ENCODE measurements at regions not wholly inside any gene's neighbourhood (a gene's known extent, or its start where the extent isn't known, plus 50 kb on each side); places are given as distances from the start of the nearest gene placed in this dataset.

DNA sequence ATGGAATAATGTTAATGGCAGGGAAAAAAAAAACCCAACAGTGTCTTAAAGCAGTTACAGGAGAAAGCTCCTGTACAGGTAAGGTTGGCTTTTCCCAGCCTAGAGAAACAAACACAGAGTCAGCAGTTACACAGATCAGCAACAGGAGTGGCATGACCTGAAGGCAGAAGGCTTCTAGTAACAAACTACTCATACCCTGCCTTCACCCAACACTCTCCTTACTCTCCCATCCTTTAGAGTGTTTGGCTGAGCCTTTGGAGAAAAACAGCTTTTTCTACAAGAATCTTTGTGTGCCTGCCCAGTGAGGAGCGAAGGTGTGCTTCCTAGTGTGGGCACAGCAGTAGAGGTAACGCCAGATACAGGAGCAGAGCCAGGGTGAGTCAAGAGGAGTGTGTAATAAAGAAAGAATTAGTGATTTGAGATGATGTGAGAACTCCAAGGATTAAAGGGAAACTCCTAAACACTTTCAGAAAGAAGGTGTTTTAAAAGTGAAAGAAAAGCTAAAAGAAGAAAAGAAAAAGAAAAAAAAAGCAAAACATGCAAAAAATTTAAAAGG is 152.7 kb downstream of the POLR2M start:
- TF ChIP-seq, protein P1, sequence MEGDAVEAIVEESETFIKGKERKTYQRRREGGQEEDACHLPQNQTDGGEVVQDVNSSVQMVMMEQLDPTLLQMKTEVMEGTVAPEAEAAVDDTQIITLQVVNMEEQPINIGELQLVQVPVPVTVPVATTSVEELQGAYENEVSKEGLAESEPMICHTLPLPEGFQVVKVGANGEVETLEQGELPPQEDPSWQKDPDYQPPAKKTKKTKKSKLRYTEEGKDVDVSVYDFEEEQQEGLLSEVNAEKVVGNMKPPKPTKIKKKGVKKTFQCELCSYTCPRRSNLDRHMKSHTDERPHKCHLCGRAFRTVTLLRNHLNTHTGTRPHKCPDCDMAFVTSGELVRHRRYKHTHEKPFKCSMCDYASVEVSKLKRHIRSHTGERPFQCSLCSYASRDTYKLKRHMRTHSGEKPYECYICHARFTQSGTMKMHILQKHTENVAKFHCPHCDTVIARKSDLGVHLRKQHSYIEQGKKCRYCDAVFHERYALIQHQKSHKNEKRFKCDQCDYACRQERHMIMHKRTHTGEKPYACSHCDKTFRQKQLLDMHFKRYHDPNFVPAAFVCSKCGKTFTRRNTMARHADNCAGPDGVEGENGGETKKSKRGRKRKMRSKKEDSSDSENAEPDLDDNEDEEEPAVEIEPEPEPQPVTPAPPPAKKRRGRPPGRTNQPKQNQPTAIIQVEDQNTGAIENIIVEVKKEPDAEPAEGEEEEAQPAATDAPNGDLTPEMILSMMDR (IDR thresholded peaks at IDR 0.05) = no peak
- no peak for TF ChIP-seq POLR2A (IDR thresholded peaks at IDR 0.05)
